H1 (cell line): ENCODE measurements at regions not wholly inside any gene's neighbourhood (a gene's known extent, or its start where the extent isn't known, plus 50 kb on each side); places are given as distances from the start of the nearest gene placed in this dataset.

Experiments
- BCL11A ChIP-seq, 2 experiments: IDR thresholded peaks; one replicate each; pipeline ENCODE4 v1.6.1; 2011; ENCODE audit warnings: low read depth in 2 of 2, low read length in 2 of 2, mild to moderate bottlenecking in 2 of 2
- CEBPB ChIP-seq: IDR thresholded peaks from 2 replicates; pipeline ENCODE4 v1.6.1; 2012; ENCODE audit warnings: low read depth, low read length
- CTCF ChIP-seq, 3 experiments: IDR thresholded peaks; 1 replicate in 2 of 3; 2 replicates in 1 of 3; pipeline versions ENCODE4 v1.5.1 to v1.6.1; 2011; ENCODE audit warnings: low read length in 3 of 3, mild to moderate bottlenecking in 3 of 3, inconsistent platforms in 2 of 3, low read depth in 1 of 3, moderate library complexity in 1 of 3; ENCODE audit not compliant: insufficient read depth in 1 of 3; ENCODE audit errors: control extremely low read depth in 1 of 3
- EP300 ChIP-seq, 2 experiments: IDR thresholded peaks; 1 replicate in 1 of 2; 2 replicates in 1 of 2; pipeline ENCODE4 v1.6.1; 2011 to 2012; ENCODE audit warnings: low read depth in 2 of 2, low read length in 2 of 2, mild to moderate bottlenecking in 2 of 2, borderline replicate concordance in 1 of 2, inconsistent platforms in 1 of 2, moderate library complexity in 1 of 2
- GABPA ChIP-seq: IDR thresholded peaks from 2 replicates; pipeline ENCODE4 v1.6.1; 2011; ENCODE audit warnings: mild to moderate bottlenecking, low read length, moderate library complexity, borderline replicate concordance; ENCODE audit not compliant: insufficient read depth
- KDM1A ChIP-seq: fragments of 200-600, 300-600 bp; sonication (generic); IDR thresholded peaks from 2 replicates; pipeline ENCODE4 v1.7.1; 2016; ENCODE audit warnings: mild to moderate bottlenecking, low read length, borderline replicate concordance
- PHF8 ChIP-seq: fragments of 200-600 bp; sonication (generic); conservative IDR thresholded peaks from 2 replicates; pipeline ENCODE4 v1.7.1; 2012; ENCODE audit warnings: low read depth, mild to moderate bottlenecking, inconsistent platforms, low read length, moderate library complexity
- POLR2A ChIP-seq, 2 experiments: IDR thresholded peaks; 1 replicate in 1 of 2; 2 replicates in 1 of 2; pipeline ENCODE4 v1.6.1; 2011; ENCODE audit warnings: low read depth in 2 of 2, low read length in 2 of 2, mild to moderate bottlenecking in 2 of 2; ENCODE audit errors: control extremely low read depth in 1 of 2
- ZNF274 ChIP-seq: IDR thresholded peaks from 2 replicates; pipeline ENCODE4 v1.7.0; 2012; ENCODE audit warnings: low read length, borderline replicate concordance; ENCODE audit errors: extremely low read depth

GRCh38 chr6:14763616-14764015 is 482.3 kb upstream of the JARID2 start:
- TF ChIP-seq BCL11A (IDR thresholded peaks at IDR 0.05; ENCODE audit: low read depth in 2 of 2, low read length in 2 of 2): no peak
- no peak for TF ChIP-seq CTCF (IDR thresholded peaks at IDR 0.05; ENCODE audit: control extremely low read depth in 1 of 3, insufficient read depth in 1 of 3, low read depth in 1 of 3, low read length in 3 of 3)
- no peak for TF ChIP-seq POLR2A (IDR thresholded peaks at IDR 0.05; ENCODE audit: control extremely low read depth in 1 of 2, low read depth in 2 of 2, low read length in 2 of 2)
- TF ChIP-seq KDM1A: no peak
- TF ChIP-seq EP300 (IDR thresholded peaks at IDR 0.05; ENCODE audit: borderline replicate concordance in 1 of 2, low read depth in 2 of 2, low read length in 2 of 2): no peak
- no peak for TF ChIP-seq CEBPB
- no peak for TF ChIP-seq PHF8
- TF ChIP-seq ZNF274: no peak
- TF ChIP-seq GABPA: no peak
